ENCODE measurements at regions not wholly inside any gene's neighbourhood (a gene's known extent, or its start where the extent isn't known, plus 50 kb on each side); places are given as distances from the start of the nearest gene placed in this dataset.

- no peaks in the 10 kb centered on the region for H3K79me1 ChIP-seq (ENCODE audit: low read depth, low read length)
- no peak overlapping the region for H4K5ac ChIP-seq (ENCODE audit: insufficient read length, low read depth, low read length)
- no peak overlapping the region for H3K18ac ChIP-seq (ENCODE audit: extremely low read depth, low read length)
- H3K9me3 ChIP-seq (ENCODE audit: insufficient read depth in 2 of 2, low read depth in 1 of 2, low read length in 1 of 2) = no peaks in the 10 kb centered on the region
- no peaks in the 10 kb centered on the region; a peak in 1 of 7 replicates for H3K4me1 ChIP-seq (replicated peaks in 1 of 4; ENCODE audit: control insufficient read depth in 3 of 4, insufficient read depth in 4 of 4, low read length in 3 of 4)
- no peaks in the 10 kb centered on the region for H3K27me3 ChIP-seq (replicated peaks in 1 of 4; ENCODE audit: control insufficient read depth in 3 of 4, extremely low read depth in 1 of 4, insufficient read depth in 3 of 4, low read length in 3 of 4)
- no peak overlapping the region for H2AFZ ChIP-seq (ENCODE audit: low read length)
- no peak overlapping the region for H3K4ac ChIP-seq (replicated peaks; ENCODE audit: insufficient read length, low read depth, low read length)
- H3K14ac ChIP-seq (ENCODE audit: insufficient read length) = no peak overlapping the region
- H4K91ac ChIP-seq (replicated peaks; ENCODE audit: insufficient read length, low read length) = no peak overlapping the region
- WGBS, 2 experiments (ENCODE audit: extremely low coverage in 1 of 2, insufficient coverage in 1 of 2, insufficient read length in 1 of 2, insufficient replicate concordance in 2 of 2, low coverage in 1 of 2, low lambda C conversion rate in 2 of 2, missing lambda C conversion rate in 1 of 2) = 91% methylated on average over 1 of the region's 1 CpG; no CpG with 5 or more reads in 1 of the 2 experiments
- H2BK15ac ChIP-seq (ENCODE audit: low read length) = no peak overlapping the region
- DNase-seq (ENCODE audit: low read depth in 1 of 2, low spot score in 2 of 2) = no peak
- H3K23me2 ChIP-seq (ENCODE audit: low read depth, low read length) = no peaks in the 10 kb centered on the region
- H3K9ac ChIP-seq (replicated peaks in 1 of 4; ENCODE audit: extremely low read depth in 1 of 4, low read depth in 3 of 4, low read length in 3 of 4) = no peak overlapping the region
- no peak overlapping the region for H3K4me2 ChIP-seq (ENCODE audit: insufficient read depth in 1 of 2, low read depth in 2 of 2, low read length in 2 of 2)
- H3K56ac ChIP-seq (replicated peaks; ENCODE audit: insufficient read length, low read depth, low read length) = no peak overlapping the region
- no peak overlapping the region for H3K4me3 ChIP-seq (ENCODE audit: extremely low read depth in 1 of 4, insufficient read depth in 2 of 4, low read depth in 3 of 4, low read length in 4 of 4)
- no peak overlapping the region for H4K8ac ChIP-seq (ENCODE audit: extremely low read depth, insufficient read depth, low read length)
- TF ChIP-seq CEBPB (IDR thresholded peaks at IDR 0.05; ENCODE audit: low read depth, low read length) (no peak), E2F6 (IDR thresholded peaks at IDR 0.05) (no peak), SIN3A (conservative IDR thresholded peaks at IDR 0.05 in 1 of 2, IDR thresholded peaks at IDR 0.05 in 1 of 2; ENCODE audit: low read depth in 1 of 2, low read length in 2 of 2) (no peak), SIRT6 (IDR thresholded peaks at IDR 0.05; ENCODE audit: low read length) (no peak), RBBP5 (IDR thresholded peaks at IDR 0.05; ENCODE audit: borderline replicate concordance, low read depth, low read length) (no peak), ATF3 (IDR thresholded peaks at IDR 0.05; ENCODE audit: insufficient read depth, low read depth, low read length) (no peak), EGR1 (IDR thresholded peaks at IDR 0.05; ENCODE audit: borderline replicate concordance, low read depth, low read length) (no peak), SP1 (IDR thresholded peaks at IDR 0.05; ENCODE audit: low read depth, low read length) (no peak), JUN (IDR thresholded peaks at IDR 0.05; ENCODE audit: low read depth, low read length) (no peak), JUND (IDR thresholded peaks at IDR 0.05; ENCODE audit: low read length) (no peak), EZH2 (IDR thresholded peaks at IDR 0.05; ENCODE audit: low read depth, low read length, severe bottlenecking) (no peak), SP4 (IDR thresholded peaks at IDR 0.05; ENCODE audit: low read length) (no peak), NANOG (IDR thresholded peaks at IDR 0.05; ENCODE audit: insufficient read depth, low read depth, low read length, poor library complexity, severe bottlenecking) (no peak)
- no peaks in the 10 kb centered on the region for H4K20me1 ChIP-seq (replicated peaks in 1 of 2; ENCODE audit: control insufficient read depth in 1 of 2, insufficient read depth in 2 of 2, low read length in 2 of 2)
- CTCF ChIA-PET (ENCODE audit: partially characterized antibody) = no interaction called here
- no peak overlapping the region for H2BK5ac ChIP-seq (ENCODE audit: low read depth, low read length)
- H2AK5ac ChIP-seq (ENCODE audit: low read depth, low read length) = no peak overlapping the region
- no peak overlapping the region for H2BK12ac ChIP-seq (ENCODE audit: low read depth, low read length)
- no peaks in the 10 kb centered on the region for H3K36me3 ChIP-seq (ENCODE audit: control insufficient read depth in 2 of 4, insufficient read depth in 4 of 4, low read length in 3 of 4)
- H2BK20ac ChIP-seq (ENCODE audit: low read length) = no peak overlapping the region
- no peak for FAIRE-seq
- no peak overlapping the region for H3K27ac ChIP-seq (ENCODE audit: low read depth, low read length)
- H2BK120ac ChIP-seq (replicated peaks; ENCODE audit: low read depth, low read length) = no peak overlapping the region
- POLR2A ChIA-PET (ENCODE audit: partially characterized antibody) = no interaction called here
- no peaks in the 10 kb centered on the region for H3K79me2 ChIP-seq (ENCODE audit: control insufficient read depth in 1 of 2, insufficient read depth in 2 of 2, low read length in 2 of 2)
- no peak overlapping the region for H3K23ac ChIP-seq (ENCODE audit: insufficient read length)
Measured at GRCh38 chr18:61167902-61168301, 165.3 kb upstream of the CDH20 start.

Measured in H1 (cell line).